HEK293 (cell line): ENCODE measurements at regions not wholly inside any gene's neighbourhood (a gene's known extent, or its start where the extent isn't known, plus 50 kb on each side); places are given as distances from the start of the nearest gene placed in this dataset.

Source experiments
- CTCF ChIA-PET: fragments of 350-600 bp; formaldehyde crosslinking; extraction: SDS; loops from one replicate; lab custom pipeline; 2021; ENCODE audit warnings: antibody characterized with exemption; lab: Yijun Ruan, JAX
- POLR2A ChIA-PET: fragments of 300-600 bp; formaldehyde crosslinking; extraction: SDS; loops from one replicate; lab custom pipeline; 2020; ENCODE audit warnings: antibody characterized with exemption, inconsistent platforms; lab: Yijun Ruan, JAX
- H3K27ac ChIP-seq: fragments of 200-500 bp; sonication (Bioruptor generic); 2 replicates; pipeline ENCODE4 v1.5.1; 2014; ENCODE audit warnings: low read depth, low read length, control low read depth, inconsistent platforms; ENCODE audit errors: extremely low read depth
- H3K36me3 ChIP-seq, 2 experiments: fragments of 200-500 bp in 1 of 2; sonication (Bioruptor generic) in 1 of 2; 1 replicate in 1 of 2; 2 replicates in 1 of 2; pipeline ENCODE4 v1.5.1; 2014 to 2017; ENCODE audit warnings: inconsistent platforms in 2 of 2, low read length in 2 of 2; ENCODE audit not compliant: control insufficient read depth in 2 of 2, insufficient read depth in 1 of 2
- H3K4me1 ChIP-seq: fragments of 200-500 bp; sonication (Bioruptor generic); 2 replicates; pipeline ENCODE4 v1.5.1; 2014; ENCODE audit warnings: mild to moderate bottlenecking, low read length, inconsistent platforms; ENCODE audit not compliant: control insufficient read depth, insufficient read depth
- H3K4me3 ChIP-seq: 2 replicates; pipeline ENCODE4 v1.5.1; 2011; ENCODE audit warnings: low read depth, mild to moderate bottlenecking, control low read depth, low read length, moderate library complexity
- H3K9me3 ChIP-seq: fragments of 200-500 bp; sonication (Bioruptor generic); 2 replicates; pipeline ENCODE4 v1.5.1; 2014; ENCODE audit warnings: low read depth, low read length, inconsistent platforms; ENCODE audit not compliant: control insufficient read depth, insufficient read depth
- EGR2 ChIP-seq: fragments of 450-650 bp; formaldehyde crosslinking; IDR thresholded peaks from 2 replicates; pipeline ENCODE4 v1.5.1; 2016; ENCODE audit warnings: low read depth, missing biosample characterization, missing genetic modification characterization
- GLI4 ChIP-seq: fragments of 450-650 bp; formaldehyde crosslinking; IDR thresholded peaks from 2 replicates; pipeline ENCODE4 v1.5.1; 2016; ENCODE audit warnings: missing biosample characterization, missing genetic modification characterization
- HOXA7 ChIP-seq: sonication (generic); formaldehyde crosslinking; IDR thresholded peaks from 2 replicates; pipeline ENCODE4 v1.8.1; 2022; ENCODE audit warnings: missing genetic modification reagents, borderline replicate concordance
- SCRT2 ChIP-seq: fragments of 450-650 bp; formaldehyde crosslinking; IDR thresholded peaks from 2 replicates; pipeline ENCODE4 v1.5.1; 2016; ENCODE audit warnings: missing biosample characterization, missing genetic modification characterization
- SETDB1 ChIP-seq: IDR thresholded peaks from one replicate; pipeline ENCODE4 v1.6.1; 2017; ENCODE audit warnings: mild to moderate bottlenecking, low read length, moderate library complexity, mixed read lengths; ENCODE audit not compliant: insufficient read length
- ZEB2 ChIP-seq: fragments of 450-650 bp; formaldehyde crosslinking; IDR thresholded peaks from 2 replicates; pipeline ENCODE4 v1.5.1; 2016; ENCODE audit warnings: missing biosample characterization, missing genetic modification characterization
- ZFHX2 ChIP-seq: fragments of 450-650 bp; formaldehyde crosslinking; conservative IDR thresholded peaks from 2 replicates; pipeline ENCODE4 v1.5.1; 2016; ENCODE audit warnings: missing biosample characterization, missing genetic modification characterization
- ZFP3 ChIP-seq: fragments of 450-650 bp; formaldehyde crosslinking; IDR thresholded peaks from 2 replicates; pipeline ENCODE4 v1.5.1; 2016; ENCODE audit warnings: low read depth, missing biosample characterization, missing genetic modification characterization
- ZNF140 ChIP-seq: fragments of 450-650 bp; formaldehyde crosslinking; IDR thresholded peaks from 2 replicates; pipeline ENCODE4 v1.5.1; 2016; ENCODE audit warnings: missing biosample characterization, missing genetic modification characterization
- ZNF16 ChIP-seq: fragments of 450-650 bp; formaldehyde crosslinking; IDR thresholded peaks from 2 replicates; pipeline ENCODE4 v1.5.1; 2016; ENCODE audit warnings: low read depth, missing biosample characterization, missing genetic modification characterization
- ZNF211 ChIP-seq: fragments of 450-650 bp; formaldehyde crosslinking; IDR thresholded peaks from 2 replicates; pipeline ENCODE4 v1.5.1; 2016; ENCODE audit warnings: low read depth, missing biosample characterization, missing genetic modification characterization
- ZNF239 ChIP-seq: fragments of 450-650 bp; formaldehyde crosslinking; IDR thresholded peaks from 2 replicates; pipeline ENCODE4 v1.5.1; 2016; ENCODE audit warnings: missing biosample characterization, missing genetic modification characterization
- ZNF266 ChIP-seq: fragments of 450-650 bp; formaldehyde crosslinking; IDR thresholded peaks from 2 replicates; pipeline ENCODE4 v1.5.1; 2016; ENCODE audit warnings: missing biosample characterization, missing genetic modification characterization, low read depth
- ZNF335 ChIP-seq: fragments of 450-650 bp; formaldehyde crosslinking; conservative IDR thresholded peaks from 2 replicates; pipeline ENCODE4 v1.5.1; 2016; ENCODE audit warnings: missing biosample characterization, missing genetic modification characterization
- ZNF37A ChIP-seq: fragments of 450-650 bp; IDR thresholded peaks from 2 replicates; pipeline ENCODE4 v1.5.1; 2018; ENCODE audit warnings: missing biosample characterization, missing genetic modification characterization
- ZNF473 ChIP-seq: fragments of 450-650 bp; formaldehyde crosslinking; IDR thresholded peaks from 2 replicates; pipeline ENCODE4 v1.5.1; 2017; ENCODE audit warnings: missing biosample characterization, missing genetic modification characterization
- ZNF514 ChIP-seq: fragments of 450-650 bp; formaldehyde crosslinking; IDR thresholded peaks from 2 replicates; pipeline ENCODE4 v1.5.1; 2016; ENCODE audit warnings: missing biosample characterization, missing genetic modification characterization
- ZNF558 ChIP-seq: fragments of 450-650 bp; formaldehyde crosslinking; IDR thresholded peaks from 2 replicates; pipeline ENCODE4 v1.5.1; 2016; ENCODE audit warnings: missing biosample characterization, missing genetic modification characterization
- ZNF571 ChIP-seq: fragments of 450-650 bp; formaldehyde crosslinking; IDR thresholded peaks from 2 replicates; pipeline ENCODE4 v1.5.0; 2017; ENCODE audit warnings: missing biosample characterization, missing genetic modification characterization
- ZNF658 ChIP-seq: fragments of 450-650 bp; formaldehyde crosslinking; IDR thresholded peaks from 2 replicates; pipeline ENCODE4; 2016; ENCODE audit warnings: missing biosample characterization, missing genetic modification characterization
- ZNF677 ChIP-seq: fragments of 450-650 bp; IDR thresholded peaks from 2 replicates; pipeline ENCODE4 v1.5.0; 2018; ENCODE audit warnings: missing biosample characterization, mild to moderate bottlenecking, missing genetic modification characterization, moderate library complexity
- ZSCAN23 ChIP-seq: fragments of 450-650 bp; formaldehyde crosslinking; IDR thresholded peaks from 2 replicates; pipeline ENCODE4 v1.5.1; 2016; ENCODE audit warnings: missing biosample characterization, missing genetic modification characterization
- ZXDB ChIP-seq: fragments of 450-650 bp; formaldehyde crosslinking; IDR thresholded peaks from 2 replicates; pipeline ENCODE4 v1.5.1; 2016; ENCODE audit warnings: missing biosample characterization, missing genetic modification characterization
- TF ChIP-seq, protein P1 (sequence below): fragments of 450-650 bp; formaldehyde crosslinking; IDR thresholded peaks from 2 replicates; pipeline ENCODE4 v1.5.1; 2016; ENCODE audit warnings: missing biosample characterization, missing genetic modification characterization, low read depth
- TF ChIP-seq, protein P2 (sequence below): fragments of 450-650 bp; formaldehyde crosslinking; IDR thresholded peaks from 2 replicates; pipeline ENCODE4 v1.5.1; 2016; ENCODE audit warnings: missing biosample characterization, missing genetic modification characterization
- TF ChIP-seq, protein P3 (sequence below): fragments of 450-650 bp; formaldehyde crosslinking; conservative IDR thresholded peaks from 2 replicates; pipeline ENCODE4 v1.5.1; 2016; ENCODE audit warnings: low read depth, missing biosample characterization, missing genetic modification characterization
- TF ChIP-seq, protein P4 (sequence below): fragments of 450-650 bp; formaldehyde crosslinking; IDR thresholded peaks from 2 replicates; pipeline ENCODE4 v1.5.1; 2017; ENCODE audit warnings: missing biosample characterization, missing genetic modification characterization

DNA sequence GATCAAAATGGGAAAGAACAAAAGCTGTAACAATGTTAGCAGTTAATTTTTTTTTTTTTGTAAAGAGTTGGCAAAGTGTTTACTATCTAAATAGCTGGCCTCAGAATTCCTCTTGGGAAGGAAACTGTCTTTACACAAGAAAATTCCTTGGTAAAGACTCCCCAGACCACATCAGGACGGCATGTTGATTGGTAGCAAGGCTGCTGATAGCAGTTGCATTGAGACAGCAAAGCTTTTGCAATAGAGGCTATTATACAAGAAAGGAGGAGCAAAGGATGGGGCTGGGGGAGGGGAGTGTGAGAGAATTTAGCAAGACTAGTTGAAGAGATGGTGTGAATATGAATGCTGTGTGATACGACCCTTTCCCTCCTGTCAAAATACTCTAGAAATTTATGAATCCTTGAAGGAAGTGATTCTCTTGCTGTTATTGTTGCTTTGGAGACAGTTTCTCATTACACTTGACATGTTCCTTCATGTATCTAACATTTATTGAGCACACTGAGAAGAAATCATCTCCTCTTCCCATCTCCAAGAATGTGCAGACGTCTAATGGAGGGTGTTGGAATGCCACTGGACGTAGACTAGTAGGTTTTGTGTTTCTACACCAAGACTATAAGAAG lies 355.6 kb downstream of the SIPA1L2 start:
- Histone ChIP-seq H3K27ac (no peak overlapping the region), H3K4me3 (no peak overlapping the region), H3K4me1 (peaks cover 16% of the 10 kb centered on the region), H3K36me3 (no peaks in the 10 kb centered on the region), H3K9me3 (no peaks in the 10 kb centered on the region)
- ChIA-PET POLR2A (interaction anchor here (0.7 kb wide), 1 partner anchor 28 kb away, joined by 3 read pairs; no protein-coding TSS in a partner anchor), CTCF (interaction anchor here (0.7 kb wide), 2 partner anchors 53 to 409 kb away, joined by 3 to 4 read pairs; no protein-coding TSS in a partner anchor)
- TF ChIP-seq EGR2 (tag by site-specific recombination) (no peak), SETDB1 (no peak), HOXA7 (CRISPR knock-in tag) (no peak), ZNF266 (no peak), ZNF473 (no peak), GLI4 (tag by site-specific recombination) (no peak), ZNF571 (tag by site-specific recombination) (no peak), ZNF677 (no peak), ZNF239 (no peak), ZXDB (tag by site-specific recombination) (no peak), ZNF558 (no peak)
- TF ChIP-seq, protein P1, sequence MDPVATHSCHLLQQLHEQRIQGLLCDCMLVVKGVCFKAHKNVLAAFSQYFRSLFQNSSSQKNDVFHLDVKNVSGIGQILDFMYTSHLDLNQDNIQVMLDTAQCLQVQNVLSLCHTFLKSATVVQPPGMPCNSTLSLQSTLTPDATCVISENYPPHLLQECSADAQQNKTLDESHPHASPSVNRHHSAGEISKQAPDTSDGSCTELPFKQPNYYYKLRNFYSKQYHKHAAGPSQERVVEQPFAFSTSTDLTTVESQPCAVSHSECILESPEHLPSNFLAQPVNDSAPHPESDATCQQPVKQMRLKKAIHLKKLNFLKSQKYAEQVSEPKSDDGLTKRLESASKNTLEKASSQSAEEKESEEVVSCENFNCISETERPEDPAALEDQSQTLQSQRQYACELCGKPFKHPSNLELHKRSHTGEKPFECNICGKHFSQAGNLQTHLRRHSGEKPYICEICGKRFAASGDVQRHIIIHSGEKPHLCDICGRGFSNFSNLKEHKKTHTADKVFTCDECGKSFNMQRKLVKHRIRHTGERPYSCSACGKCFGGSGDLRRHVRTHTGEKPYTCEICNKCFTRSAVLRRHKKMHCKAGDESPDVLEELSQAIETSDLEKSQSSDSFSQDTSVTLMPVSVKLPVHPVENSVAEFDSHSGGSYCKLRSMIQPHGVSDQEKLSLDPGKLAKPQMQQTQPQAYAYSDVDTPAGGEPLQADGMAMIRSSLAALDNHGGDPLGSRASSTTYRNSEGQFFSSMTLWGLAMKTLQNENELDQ (tag by site-specific recombination): no peak

DNA sequence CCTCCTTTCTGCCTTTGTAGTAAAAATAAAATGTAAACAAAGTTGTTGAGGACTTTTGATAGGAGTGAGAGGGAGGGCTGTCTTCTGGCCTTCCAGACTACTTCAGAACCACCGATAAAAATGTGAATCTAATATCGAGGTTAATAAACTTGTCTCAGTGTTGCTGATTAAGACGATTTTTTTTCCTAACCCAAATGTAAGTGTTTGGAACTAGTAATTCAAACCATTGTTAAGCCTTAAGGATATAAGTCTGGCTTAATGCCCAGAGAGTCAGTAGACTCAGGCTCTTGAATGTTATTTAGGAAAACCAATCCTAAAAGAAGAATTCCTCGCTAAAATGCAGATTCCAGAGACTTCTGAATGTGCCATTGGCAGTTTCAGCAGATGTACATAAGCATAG lies 356.9 kb downstream of the SIPA1L2 start:
- no peak overlapping the region for H3K4me3 ChIP-seq
- H3K36me3 ChIP-seq: no peaks in the 10 kb centered on the region
- H3K9me3 ChIP-seq: no peaks in the 10 kb centered on the region
- H3K4me1 ChIP-seq: peaks cover 16% of the 10 kb centered on the region
- H3K27ac ChIP-seq: no peak overlapping the region
- CTCF ChIA-PET: no interaction called here
- POLR2A ChIA-PET: no interaction called here
- no peak for TF ChIP-seq ZEB2 (tag by site-specific recombination)
- no peak for TF ChIP-seq SCRT2 (tag by site-specific recombination)
- TF ChIP-seq, protein P2, sequence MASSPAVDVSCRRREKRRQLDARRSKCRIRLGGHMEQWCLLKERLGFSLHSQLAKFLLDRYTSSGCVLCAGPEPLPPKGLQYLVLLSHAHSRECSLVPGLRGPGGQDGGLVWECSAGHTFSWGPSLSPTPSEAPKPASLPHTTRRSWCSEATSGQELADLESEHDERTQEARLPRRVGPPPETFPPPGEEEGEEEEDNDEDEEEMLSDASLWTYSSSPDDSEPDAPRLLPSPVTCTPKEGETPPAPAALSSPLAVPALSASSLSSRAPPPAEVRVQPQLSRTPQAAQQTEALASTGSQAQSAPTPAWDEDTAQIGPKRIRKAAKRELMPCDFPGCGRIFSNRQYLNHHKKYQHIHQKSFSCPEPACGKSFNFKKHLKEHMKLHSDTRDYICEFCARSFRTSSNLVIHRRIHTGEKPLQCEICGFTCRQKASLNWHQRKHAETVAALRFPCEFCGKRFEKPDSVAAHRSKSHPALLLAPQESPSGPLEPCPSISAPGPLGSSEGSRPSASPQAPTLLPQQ (tag by site-specific recombination): no peak
- TF ChIP-seq ZNF514 (tag by site-specific recombination): no peak
- no peak for TF ChIP-seq ZNF473
- no peak for TF ChIP-seq ZNF16 (tag by site-specific recombination)
- no peak for TF ChIP-seq ZNF571 (tag by site-specific recombination)
- no peak for TF ChIP-seq ZSCAN23 (tag by site-specific recombination)
- no peak for TF ChIP-seq ZFP3 (tag by site-specific recombination)
- TF ChIP-seq, protein P3, sequence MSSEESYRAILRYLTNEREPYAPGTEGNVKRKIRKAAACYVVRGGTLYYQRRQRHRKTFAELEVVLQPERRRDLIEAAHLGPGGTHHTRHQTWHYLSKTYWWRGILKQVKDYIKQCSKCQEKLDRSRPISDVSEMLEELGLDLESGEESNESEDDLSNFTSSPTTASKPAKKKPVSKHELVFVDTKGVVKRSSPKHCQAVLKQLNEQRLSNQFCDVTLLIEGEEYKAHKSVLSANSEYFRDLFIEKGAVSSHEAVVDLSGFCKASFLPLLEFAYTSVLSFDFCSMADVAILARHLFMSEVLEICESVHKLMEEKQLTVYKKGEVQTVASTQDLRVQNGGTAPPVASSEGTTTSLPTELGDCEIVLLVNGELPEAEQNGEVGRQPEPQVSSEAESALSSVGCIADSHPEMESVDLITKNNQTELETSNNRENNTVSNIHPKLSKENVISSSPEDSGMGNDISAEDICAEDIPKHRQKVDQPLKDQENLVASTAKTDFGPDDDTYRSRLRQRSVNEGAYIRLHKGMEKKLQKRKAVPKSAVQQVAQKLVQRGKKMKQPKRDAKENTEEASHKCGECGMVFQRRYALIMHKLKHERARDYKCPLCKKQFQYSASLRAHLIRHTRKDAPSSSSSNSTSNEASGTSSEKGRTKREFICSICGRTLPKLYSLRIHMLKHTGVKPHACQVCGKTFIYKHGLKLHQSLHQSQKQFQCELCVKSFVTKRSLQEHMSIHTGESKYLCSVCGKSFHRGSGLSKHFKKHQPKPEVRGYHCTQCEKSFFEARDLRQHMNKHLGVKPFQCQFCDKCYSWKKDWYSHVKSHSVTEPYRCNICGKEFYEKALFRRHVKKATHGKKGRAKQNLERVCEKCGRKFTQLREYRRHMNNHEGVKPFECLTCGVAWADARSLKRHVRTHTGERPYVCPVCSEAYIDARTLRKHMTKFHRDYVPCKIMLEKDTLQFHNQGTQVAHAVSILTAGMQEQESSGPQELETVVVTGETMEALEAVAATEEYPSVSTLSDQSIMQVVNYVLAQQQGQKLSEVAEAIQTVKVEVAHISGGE (tag by site-specific recombination): no peak
- TF ChIP-seq ZNF140 (tag by site-specific recombination): no peak
- TF ChIP-seq, protein P4, sequence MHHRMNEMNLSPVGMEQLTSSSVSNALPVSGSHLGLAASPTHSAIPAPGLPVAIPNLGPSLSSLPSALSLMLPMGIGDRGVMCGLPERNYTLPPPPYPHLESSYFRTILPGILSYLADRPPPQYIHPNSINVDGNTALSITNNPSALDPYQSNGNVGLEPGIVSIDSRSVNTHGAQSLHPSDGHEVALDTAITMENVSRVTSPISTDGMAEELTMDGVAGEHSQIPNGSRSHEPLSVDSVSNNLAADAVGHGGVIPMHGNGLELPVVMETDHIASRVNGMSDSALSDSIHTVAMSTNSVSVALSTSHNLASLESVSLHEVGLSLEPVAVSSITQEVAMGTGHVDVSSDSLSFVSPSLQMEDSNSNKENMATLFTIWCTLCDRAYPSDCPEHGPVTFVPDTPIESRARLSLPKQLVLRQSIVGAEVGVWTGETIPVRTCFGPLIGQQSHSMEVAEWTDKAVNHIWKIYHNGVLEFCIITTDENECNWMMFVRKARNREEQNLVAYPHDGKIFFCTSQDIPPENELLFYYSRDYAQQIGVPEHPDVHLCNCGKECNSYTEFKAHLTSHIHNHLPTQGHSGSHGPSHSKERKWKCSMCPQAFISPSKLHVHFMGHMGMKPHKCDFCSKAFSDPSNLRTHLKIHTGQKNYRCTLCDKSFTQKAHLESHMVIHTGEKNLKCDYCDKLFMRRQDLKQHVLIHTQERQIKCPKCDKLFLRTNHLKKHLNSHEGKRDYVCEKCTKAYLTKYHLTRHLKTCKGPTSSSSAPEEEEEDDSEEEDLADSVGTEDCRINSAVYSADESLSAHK: no peak
- no peak for TF ChIP-seq ZNF658
- TF ChIP-seq ZNF37A: no peak
- no peak for TF ChIP-seq ZNF211 (tag by site-specific recombination)
- no peak for TF ChIP-seq ZNF335
- TF ChIP-seq HOXA7 (CRISPR knock-in tag): no peak
- no peak for TF ChIP-seq ZFHX2 (tag by site-specific recombination)
